HG03280 (cell line): ENCODE measurements at regions not wholly inside any gene's neighbourhood (a gene's known extent, or its start where the extent isn't known, plus 50 kb on each side); places are given as distances from the start of the nearest gene placed in this dataset.

Experiments used
- ATAC-seq: cut with Tn5 transposase; IDR thresholded peaks from one replicate; pipeline ENCODE4 v1.9.1; 2021; ENCODE audit warnings: mild to moderate bottlenecking, moderate library complexity; ENCODE audit not compliant: unreplicated experiment

DNA sequence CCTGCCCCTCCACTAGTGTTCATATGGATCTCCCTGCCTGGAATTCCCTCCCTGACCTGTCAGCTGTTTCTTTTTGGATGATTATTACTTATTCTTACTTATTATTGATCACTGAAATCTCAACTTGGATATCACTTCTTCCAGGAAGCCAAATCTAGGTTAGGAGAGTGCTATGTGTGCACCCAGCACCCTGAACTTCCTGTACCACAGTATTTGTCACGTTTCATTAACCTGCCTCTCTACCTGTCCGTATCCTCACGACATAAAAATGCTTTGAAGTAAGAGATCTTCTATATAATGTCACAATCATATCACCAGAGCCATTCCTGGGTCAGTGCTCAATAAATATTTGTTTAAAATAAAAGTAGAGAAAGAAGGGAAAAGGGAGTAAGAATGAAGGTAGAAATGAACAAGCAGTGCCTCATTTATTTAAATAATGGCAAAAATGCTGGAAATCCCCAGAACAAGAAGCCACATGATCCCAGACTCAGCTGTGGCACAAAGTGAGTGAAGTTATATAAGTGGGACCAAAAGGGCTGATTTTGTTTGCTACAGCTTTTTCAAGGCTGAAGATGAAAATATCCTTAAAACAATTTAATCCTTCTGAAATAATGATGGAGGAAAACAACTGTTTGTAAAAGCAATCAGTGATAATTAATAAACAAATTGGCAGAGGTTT lies 88.0 kb upstream of the MANEA start:
- ATAC-seq = no peak

- no peak for ATAC-seq
These were observed 80.4 kb upstream of the MANEA start for GRCh38 chr6:95496769-95497426.

DNA sequence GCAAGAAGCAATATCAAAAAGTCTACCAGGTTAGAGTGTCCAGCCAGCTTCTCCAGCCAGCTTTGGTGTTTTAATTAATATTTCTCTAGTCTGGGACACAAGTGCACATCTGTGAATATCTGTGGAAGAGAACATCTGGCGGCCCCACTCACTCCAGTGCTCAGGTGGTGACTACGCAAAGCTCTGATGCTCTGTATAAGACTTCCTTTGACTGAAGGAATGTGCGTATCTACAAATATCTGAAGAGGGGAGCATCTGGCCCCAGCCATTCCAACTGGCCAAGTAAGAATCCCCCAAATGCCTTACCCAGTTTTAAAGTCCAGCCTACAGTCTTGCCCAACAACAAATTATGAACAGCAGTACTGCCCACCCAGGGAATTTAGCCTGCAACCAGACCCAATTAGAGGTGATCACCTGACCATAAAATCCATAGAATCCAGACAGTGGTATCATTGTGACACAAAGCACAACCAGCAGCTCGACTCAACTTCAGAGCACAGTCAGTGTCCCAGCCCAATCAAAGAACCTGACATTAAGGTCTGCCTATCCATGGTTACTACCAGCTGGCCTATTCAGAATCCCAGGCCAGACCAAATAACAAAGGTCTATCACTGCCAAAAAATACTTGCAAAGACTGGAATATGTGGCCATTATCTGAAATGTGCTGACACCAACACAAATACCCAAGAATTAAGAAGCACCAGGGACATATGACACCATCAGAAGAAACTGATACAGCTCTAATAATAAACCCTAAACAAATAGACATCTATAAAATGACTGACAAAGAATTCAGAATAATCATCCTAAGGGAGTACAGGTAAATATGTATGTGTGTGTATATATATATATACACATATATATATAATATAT lies 76.1 kb upstream of the MANEA start:
- no peak for ATAC-seq

DNA sequence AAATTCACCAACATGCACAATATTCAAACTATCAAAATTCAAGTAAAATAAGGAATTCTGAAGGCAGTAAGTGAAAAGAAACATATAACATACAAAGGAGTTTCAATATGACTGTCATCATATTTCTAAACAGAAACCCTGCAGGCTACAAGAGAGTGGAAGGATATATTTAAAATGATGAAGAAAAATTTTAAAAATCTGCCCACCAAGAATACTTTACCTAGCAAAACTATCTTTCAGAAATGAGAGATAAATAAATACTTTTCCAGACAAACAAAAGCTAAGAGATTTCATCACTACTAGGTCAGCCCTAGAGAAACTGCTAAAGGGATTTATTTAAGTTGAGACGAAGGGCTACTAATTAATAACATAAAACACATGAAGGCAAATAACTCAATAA lies 73.8 kb upstream of the MANEA start:
- ATAC-seq = no peak

- ATAC-seq = no peak
These were observed 65.9 kb upstream of the MANEA start for GRCh38 chr6:95511404-95511803.

GRCh38 chr6:95515975-95516374 lies 61.4 kb upstream of the MANEA start:
- no peak for ATAC-seq

DNA sequence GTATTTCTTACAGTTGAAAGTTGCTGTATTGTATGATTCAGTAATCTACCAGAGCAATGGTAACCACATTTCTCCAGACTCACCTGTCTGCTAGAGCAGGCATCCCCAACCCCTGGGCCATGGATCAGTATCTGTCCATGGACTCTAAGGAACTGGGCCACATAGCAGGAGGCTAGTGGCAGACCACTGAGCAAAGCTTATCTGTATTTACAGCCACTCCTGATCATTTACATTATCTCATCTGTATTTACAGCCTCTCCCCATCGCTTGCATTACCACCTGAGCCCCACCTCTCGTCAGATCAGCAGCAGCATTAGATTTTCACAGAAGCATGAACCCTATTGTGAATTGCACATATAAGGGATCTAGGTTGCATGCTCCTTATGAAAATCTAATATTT lies 60.3 kb upstream of the MANEA start:
- ATAC-seq = no peak

- no peak for ATAC-seq
These were observed 59.8 kb upstream of the MANEA start for GRCh38 chr6:95517568-95517967.

- no peak for ATAC-seq
These were observed 58.6 kb upstream of the MANEA start for GRCh38 chr6:95518630-95519227.

GRCh38 chr6:95519228-95520037 lies 57.9 kb upstream of the MANEA start:
- ATAC-seq = no peak

DNA sequence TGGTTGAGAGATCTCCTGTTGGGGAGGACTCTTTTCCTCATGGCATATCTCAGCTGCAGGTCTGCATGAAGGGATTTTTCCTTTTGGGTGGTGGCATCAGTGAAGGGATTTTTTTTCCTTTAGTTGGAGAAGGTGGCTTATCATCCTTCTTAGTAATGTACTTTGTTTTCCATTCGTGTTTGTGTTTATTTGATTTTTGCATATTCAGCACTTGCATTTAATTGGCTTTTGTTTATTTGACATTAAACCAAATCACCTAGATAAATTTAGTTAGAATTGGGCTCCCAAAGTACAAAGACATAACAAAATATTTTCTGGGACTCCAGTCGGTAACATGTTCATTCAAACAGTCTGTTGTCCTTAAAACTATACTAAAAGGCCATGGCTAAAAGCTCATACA lies 56.2 kb upstream of the MANEA start:
- ATAC-seq = no peak
